ENCODE measurements at regions not wholly inside any gene's neighbourhood (a gene's known extent, or its start where the extent isn't known, plus 50 kb on each side); places are given as distances from the start of the nearest gene placed in this dataset.

DNA sequence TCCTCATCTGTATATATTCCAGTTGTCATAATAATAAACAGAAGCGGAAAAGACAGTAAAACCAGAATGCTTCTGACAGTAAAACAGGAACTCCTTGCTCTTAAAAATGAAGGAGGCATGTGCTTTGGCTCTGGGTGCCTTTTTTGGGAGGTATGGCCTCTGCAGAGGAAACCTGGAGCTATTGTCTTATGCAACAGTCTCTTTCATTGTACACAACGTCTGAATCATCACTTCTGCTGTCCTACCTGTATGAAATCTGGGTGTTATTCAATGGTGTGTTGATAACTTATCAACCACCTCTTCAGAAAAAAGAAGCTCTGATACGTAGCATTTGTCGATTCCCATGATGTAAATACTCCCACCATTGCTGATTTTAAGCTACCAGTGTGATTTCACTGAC, 64.8 kb downstream of the CDCA7 start:
- intact Hi-C loops (cut with DNase I) = no loop called here

DNA sequence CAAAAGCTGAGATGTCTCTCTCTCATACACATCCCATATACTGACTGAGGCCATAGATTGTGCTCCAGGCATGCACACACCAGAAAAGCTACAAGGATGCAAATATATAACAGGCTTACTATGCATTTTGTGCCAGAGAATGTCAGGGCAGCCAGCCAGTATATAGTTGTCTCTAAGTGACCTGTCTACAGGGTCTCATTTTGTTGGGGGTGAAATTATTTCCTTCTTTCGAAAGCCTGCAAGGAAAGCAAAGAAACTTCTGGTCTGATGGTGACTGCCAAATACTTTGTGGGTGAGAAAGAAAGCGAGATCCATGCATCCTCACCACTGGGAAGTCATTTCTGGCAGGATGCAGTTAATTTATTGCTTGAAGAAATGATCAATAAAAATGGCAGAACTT, 70.2 kb downstream of the CDCA7 start:
- intact Hi-C loops (cut with DNase I) = no loop called here
- DNase-seq (ENCODE audit: low spot score) = no peak

More for the DNA sequence above, 64.8 kb downstream of the CDCA7 start:
- no peak for DNase-seq (ENCODE audit: low spot score)

DNA sequence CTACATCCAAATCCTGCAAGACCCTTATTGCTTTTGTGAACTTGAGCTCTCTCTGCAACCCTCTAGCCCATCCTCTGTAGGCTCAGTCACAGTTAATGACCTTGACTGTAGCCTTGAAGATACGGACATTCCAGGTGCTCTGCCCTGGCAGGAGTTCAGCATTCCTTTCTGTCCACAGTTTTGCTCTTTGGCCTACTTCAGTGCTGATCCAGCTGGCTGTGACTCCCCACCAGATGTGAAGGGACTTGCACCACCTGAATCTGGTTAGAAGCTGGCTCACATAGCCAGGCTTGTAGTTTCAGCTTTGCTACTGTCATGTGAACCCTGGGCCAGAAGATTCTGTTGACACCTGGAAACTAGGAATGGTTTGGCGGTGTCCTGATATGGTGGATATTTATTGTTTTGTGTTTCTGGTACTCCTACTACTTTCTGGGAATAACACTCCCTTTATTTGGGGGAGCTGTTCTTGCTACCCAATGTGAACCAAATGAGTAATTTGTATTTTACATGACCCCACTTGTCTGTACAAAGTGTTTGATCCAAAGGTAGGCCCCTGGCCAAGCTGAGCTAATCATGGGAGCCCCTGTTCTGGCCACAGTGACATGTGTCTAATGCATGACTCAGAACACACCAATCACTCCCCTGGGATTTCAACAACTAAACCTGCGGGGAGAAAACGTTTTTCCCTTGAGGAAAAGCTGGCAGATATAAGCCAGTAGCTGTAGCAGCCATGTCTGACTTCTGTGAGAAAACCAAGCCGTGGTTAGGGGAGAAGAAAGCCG, 73.4 kb downstream of the CDCA7 start:
- intact Hi-C loops (cut with DNase I) = no loop called here
- DNase-seq (ENCODE audit: low spot score) = no peak

DNA sequence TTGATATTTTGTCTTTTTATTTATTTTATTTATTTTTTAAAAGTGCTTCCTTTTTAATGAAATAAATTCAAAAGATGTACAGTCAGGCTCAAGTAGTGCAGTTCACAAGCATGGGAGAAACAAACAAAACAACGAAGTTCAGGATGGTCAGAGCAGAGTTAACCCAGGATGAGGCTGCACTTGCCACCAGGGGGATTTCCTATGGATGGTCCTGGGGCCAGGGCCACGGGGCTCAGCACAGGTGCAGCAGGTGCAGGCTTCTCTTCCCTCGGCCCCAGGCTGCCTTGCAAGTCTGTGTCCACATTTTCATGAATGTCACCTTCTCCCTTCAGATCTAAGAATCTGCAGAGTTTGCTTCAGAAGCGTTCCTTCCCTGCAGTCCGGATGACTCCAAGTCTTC, 76.5 kb downstream of the CDCA7 start:
- intact Hi-C loops (cut with DNase I) = no loop called here
- no peak for DNase-seq (ENCODE audit: low spot score)

DNA sequence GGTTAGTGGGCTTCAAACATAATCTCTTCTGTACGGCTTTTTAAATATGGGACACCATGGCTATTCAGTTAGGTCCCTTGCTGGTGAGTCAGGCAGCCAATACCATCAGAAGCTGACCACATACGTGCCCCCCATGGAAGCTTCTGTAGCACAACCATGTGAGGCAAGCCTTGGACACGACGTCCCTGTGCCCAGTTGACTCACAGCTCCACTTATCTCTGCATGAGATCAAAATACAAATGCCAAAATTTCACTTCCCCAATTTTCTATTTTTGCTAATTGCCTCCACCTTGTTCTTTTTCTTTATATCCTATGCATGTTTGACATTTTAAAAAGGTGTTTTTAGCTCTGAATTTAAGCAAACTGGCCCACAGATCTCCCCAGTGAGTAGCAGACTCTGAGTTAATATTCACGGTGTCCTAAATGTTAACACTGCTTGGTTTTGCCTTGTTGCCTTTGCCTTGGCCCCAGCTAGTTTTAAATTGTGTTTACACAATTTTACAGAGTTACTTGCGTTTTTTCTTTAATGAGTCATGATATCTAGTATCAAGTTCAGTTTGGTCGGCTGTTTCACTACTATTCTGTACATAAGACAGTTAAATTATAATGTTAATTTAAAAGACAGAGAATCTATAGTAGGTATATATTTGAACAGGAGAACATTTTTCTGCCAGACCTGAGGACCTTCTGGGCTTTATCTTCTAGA, 77.5 kb downstream of the CDCA7 start:
- no peak for DNase-seq (ENCODE audit: low spot score)
- intact Hi-C loops (cut with DNase I) = no loop called here

DNA sequence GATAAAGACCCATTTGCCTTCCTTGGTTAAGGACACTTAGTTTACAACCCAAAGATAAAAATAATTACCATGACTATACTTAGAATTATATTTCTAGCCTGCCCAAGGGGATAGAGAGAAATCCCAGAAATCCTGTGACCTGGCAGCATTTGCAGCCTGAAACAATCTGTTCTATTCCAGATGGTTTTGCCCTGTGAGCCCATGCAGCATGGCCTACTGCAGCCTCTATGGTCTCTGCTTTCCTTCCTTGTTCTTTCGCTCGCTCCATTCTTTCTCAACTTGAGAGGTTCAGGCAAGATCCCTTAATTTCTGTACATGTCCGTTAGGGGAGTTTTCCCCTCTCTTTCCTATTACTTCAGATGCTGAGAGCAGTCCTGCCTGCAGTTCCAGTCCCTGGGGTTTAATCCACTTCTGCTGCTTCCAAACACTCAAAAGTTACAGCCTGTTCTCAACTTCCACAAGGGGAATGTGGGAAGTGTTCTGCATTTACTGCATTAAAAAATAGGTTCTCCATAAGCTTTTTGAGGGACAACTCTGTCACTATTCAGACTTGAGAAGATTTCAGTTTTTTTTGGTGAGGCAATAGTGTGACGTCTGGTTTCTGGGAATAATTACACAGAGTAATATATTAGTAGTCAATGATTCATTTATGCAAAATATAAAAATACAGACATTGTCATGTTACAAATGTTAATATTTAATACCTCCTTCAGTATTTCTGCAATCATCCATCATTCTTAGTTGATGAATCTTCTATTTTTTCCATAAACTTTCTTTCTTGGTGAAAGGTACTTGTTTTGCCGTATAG, 80.3 kb downstream of the CDCA7 start:
- DNase-seq (ENCODE audit: low spot score) = no peak
- intact Hi-C loops (cut with DNase I) = no loop called here

DNA sequence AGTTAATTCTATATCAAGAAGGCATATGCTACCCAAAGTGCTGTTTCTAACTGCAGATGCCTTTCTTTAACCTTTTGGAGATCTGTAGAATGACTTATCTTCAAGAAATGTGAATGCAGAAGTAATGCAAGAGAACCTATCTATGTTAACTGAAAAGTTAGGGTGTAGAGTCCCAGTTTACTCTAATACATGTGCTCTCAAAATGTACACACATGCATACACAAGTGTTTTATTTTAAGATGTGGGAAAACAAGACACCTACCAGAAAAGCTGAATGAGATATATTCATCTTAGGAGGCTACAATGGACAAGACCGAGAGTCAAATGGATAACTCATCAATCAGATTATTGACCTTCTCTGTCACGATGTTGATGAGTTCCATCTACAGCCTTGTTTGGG, 80.9 kb downstream of the CDCA7 start:
- no peak for DNase-seq (ENCODE audit: low spot score)
- intact Hi-C loops (cut with DNase I) = no loop called here

DNA sequence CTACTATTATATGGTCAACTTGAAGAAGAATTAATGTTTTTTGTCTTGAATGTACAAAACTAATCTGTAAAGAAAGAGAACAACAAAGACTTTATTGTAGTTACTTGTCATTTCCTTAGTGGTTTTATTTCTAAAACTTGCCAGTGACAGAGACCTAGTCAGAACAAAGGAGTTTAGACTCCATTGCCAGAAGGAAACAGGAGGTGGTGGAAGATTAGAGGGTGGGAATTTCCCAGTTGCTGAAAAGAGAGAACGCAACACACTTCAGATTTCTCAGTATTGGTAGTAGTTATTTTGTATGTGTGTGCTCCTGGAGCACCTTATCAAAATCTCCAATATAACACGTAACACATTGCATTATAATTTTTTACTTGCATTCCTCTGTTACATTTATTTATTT, 81.4 kb downstream of the CDCA7 start:
- DNase-seq (ENCODE audit: low spot score) = no peak
- intact Hi-C loops (cut with DNase I) = no loop called here

DNA sequence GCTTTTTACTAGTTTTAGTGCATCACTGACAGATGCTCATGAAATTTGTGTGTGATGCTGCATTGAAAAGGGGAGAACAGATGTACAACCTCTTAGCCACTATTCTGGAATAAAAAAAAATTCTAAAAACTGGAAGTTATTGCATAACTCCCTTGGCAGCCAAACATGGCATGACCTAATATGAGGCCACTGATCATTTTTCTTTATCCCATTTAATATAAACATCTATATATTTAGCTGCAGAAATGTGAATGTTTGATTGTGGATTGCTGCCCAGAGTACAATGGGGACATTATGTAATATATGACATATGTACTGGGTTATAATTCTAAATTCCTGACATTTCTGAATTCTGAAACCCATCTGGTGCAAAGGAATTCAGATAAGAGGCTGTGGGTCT, 86.5 kb downstream of the CDCA7 start:
- no peak for DNase-seq (ENCODE audit: low spot score)
- intact Hi-C loops (cut with DNase I) = no loop called here

DNA sequence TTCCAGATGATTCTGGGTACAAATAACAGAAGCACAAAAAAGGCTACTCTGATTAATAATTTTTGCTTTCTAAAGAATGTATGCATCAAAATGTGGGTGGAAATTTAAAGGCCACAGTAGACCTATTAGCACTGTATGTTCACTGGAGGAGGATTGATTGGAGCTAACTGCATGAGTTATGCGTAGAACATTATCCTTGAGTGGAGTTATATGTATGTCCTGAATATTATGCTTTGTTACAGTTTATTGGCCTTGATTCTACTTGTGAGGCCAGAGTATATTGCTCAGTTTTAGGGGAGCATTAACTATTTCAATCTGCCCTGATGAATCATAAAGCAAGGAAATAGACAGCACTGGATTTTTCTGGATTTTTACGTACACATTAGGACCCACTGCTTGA, 87.9 kb downstream of the CDCA7 start:
- DNase-seq (ENCODE audit: low spot score) = no peak
- intact Hi-C loops (cut with DNase I) = no loop called here

DNA sequence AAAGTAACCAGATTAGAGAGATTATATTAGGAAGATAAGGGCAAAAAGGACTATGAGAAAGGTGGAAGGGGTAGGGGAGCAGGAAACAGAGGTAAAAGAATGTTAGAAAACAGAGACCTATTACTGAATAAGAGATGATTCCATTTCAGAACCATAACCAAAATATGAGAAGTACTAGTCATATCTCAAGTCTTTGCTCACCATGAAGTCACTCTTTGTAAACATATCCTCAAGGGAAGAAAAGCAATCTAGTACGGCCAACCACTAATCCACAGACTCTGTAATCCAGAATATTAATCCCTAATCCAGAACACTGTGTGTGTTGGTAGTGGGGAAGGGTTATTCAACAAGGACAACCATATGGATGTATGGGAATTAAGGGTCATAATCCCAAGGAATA, 92.0 kb downstream of the CDCA7 start:
- intact Hi-C loops (cut with DNase I) = loop anchor here (5.0 kb wide), 1 partner anchor 469 kb away; no protein-coding TSS in a partner anchor
- DNase-seq (ENCODE audit: low spot score) = no peak

DNA sequence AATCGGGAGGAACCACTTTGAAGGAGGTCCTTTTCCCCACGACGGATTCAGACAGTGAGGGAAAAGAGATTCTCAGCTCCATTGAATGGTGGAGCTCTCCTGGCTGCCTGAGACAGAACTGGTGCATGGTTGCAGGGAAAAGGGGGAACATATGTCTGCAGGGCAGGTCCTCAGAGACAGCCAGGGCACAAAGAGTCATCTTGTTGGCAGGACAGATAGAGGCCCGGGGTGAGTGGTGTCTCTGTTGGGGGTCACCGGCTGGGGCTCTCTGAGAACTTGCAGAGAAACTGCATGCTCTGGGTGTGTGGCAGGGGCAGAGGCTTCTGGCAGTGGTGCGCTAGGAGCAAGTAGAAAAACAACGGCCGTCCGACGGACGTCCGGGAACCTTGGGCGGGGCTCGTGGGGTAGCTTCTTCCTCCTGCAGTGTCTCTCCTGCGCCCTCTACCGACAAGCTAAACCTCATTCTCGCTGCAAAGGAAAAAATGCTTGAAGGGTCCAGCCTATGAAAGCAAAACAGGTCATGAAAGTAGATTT, 94.3 kb downstream of the CDCA7 start:
- DNase-seq (ENCODE audit: low spot score) = peak; percentile 88
- intact Hi-C loops (cut with DNase I) = loop anchor here (1.0 to 5.0 kb wide), 2 partner anchors 47 to 472 kb away; no protein-coding TSS in a partner anchor

DNA sequence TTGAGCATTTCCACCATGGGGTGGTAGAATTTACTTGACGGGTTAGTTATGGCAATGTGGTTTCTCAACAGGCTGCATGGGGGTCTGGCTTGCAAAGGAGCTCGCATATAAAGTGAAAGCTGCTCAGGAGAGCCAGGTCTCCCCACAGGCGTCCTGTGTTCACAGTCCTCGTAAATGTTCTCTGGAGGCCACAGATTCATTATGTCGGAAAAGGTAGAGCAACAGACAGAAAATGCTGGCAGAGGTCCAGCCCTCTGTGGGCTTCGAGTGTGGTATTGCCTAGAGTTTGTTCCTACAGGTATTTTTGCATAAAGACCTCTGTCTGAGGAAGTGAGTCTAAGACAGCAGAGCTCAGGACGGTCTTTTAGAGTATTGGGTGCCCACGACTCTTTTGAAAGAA, 96.4 kb downstream of the CDCA7 start:
- DNase-seq (ENCODE audit: low spot score) = no peak
- intact Hi-C loops (cut with DNase I) = no loop called here

DNA sequence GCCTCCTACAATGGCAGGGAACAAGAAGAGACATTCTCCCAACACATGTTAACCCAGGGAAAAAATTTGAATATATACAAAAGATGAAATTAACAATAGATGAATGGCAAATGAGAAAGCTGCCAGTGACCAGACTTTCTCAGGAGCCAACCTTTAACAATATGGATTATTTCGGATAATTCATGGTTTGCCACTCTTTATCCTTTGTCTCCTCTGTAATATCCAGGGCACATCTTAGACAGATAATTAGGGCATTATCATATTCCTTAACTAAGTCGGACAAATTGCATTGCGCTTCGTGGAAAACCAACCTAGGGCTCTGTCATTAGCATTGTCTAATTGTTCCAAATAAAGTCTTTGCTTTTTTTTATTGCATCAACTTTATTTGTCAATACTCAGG, 97.3 kb downstream of the CDCA7 start:
- no peak for DNase-seq (ENCODE audit: low spot score)
- intact Hi-C loops (cut with DNase I) = no loop called here

DNA sequence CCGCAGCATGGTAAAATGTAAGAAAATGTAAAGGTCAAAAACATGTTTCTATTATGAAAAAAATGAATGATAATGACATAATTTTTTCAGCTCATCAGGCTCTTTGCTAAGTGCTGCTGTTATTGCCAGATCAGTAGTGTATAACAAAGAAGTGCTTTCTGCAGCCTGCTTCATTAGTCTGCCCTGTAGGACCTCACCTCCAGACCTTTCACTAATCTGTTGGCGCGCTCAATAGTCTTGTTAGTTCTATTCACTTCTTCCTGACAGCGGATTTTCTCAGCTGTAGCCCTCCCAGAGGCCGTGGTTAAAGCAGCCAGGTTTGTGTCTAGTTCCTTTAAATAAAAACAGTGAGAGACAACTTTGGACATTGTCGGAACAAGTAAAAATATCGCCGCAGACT, 97.7 kb downstream of the CDCA7 start:
- intact Hi-C loops (cut with DNase I) = no loop called here
- DNase-seq (ENCODE audit: low spot score) = no peak

DNA sequence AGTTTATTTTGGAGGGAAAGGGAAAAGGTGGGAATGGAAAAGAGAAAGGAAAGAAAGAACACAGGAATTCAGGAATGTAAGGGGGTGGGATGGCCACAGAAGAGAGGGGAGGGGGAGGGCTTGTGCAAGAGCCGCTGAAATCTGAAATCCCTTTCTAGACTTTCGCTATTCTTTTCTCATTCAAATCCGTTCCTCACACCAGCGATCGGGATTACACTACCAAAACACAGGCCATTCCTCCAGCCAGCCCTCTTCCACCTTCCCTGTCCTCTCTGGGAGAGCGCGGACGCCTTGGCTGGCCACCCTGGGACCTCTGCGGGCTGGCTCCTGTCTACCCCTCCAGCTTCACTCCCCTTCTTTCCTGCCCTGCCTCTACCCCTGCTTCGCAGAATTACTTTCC, 102.3 kb downstream of the CDCA7 start:
- intact Hi-C loops (cut with DNase I) = no loop called here
- DNase-seq (ENCODE audit: low spot score) = no peak

DNA sequence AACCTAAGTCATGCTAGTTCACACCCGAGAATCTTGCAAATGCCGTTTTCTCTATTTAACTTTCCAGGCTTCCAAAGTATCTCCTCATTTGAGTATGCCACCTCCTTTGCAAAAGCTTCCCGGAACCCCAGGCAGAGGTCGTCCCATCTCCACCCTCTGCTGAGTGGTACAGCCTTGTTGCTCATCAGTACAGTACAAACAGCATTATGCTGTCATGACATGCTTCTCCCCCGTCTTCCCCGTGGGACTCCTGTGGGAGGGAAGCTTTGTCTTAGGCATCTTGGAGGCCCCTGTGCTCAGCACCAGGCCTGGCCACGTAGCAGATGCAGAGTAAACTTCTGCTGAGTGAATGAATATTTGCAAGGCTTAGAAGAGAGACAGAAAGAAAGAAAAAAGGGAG, 102.7 kb downstream of the CDCA7 start:
- intact Hi-C loops (cut with DNase I) = no loop called here
- no peak for DNase-seq (ENCODE audit: low spot score)

DNA sequence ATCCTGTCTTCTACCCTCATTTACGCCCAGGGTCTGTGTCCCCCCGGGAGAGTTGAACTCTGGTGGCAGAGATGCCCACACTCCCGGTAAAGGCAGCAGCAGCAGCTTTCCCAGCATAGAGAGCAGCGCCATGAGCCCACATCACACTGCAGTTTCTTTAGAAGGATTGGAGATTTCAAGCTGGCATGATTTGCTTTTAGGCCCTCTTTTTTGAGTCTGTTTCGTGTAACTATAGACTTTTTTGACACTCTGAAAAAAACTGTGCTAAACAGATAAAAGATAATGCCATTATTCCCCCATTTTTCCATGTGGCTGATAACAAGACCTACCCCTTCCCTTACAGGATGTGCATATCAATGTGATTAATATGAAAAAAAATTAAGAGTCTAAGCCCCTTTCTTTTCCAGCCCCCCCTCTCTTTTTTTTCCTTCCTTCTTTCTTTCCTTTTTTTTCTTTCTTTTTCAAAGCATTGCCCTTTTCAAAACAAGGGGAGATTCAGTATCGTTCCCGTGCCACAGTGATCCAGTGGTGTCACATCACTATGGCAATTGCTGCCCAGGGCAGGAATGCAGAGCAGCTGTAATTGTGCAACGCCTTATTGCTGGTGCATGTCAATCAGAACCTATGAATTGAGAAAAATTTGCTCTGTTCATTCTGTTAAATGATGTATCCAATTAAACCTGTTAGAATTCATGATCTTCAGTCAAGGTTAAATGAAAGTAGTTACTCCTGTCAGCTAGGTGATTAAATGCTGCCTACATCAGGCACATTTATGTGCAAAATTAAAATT, 104.5 kb downstream of the CDCA7 start:
- intact Hi-C loops (cut with DNase I) = no loop called here
- no peak for DNase-seq (ENCODE audit: low spot score)
